HG03139 (cell line): ENCODE measurements at regions not wholly inside any gene's neighbourhood (a gene's known extent, or its start where the extent isn't known, plus 50 kb on each side); places are given as distances from the start of the nearest gene placed in this dataset.
"Not testable (repeated sequence)": the region's sequence is repeated elsewhere in the genome, so short reads cannot be mapped to it uniquely, and the experiment has no call there.

Experiments used
- ATAC-seq: cut with Tn5 transposase; IDR thresholded peaks from one replicate; pipeline ENCODE4 v1.9.1; 2021; ENCODE audit not compliant: unreplicated experiment

DNA sequence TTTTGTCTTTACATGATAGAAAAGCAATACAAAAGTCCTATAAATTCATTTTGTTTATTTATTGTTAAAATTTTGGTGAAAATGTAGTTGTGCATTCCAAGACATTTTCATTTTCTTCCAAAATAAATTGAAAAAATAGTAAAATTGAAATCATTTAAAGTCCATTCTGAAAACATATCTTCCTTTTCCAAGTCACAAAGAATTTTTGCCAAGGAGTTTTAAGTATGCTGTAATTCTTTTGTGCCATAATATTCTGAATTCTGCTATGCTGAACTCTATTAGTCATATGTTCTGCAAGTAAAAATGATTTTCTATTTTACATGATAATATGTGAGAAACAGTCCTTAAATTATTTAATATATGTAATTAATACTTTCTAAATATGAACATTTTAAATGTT, 879.6 kb upstream of the SLC10A2 start:
- ATAC-seq, result no peak

DNA sequence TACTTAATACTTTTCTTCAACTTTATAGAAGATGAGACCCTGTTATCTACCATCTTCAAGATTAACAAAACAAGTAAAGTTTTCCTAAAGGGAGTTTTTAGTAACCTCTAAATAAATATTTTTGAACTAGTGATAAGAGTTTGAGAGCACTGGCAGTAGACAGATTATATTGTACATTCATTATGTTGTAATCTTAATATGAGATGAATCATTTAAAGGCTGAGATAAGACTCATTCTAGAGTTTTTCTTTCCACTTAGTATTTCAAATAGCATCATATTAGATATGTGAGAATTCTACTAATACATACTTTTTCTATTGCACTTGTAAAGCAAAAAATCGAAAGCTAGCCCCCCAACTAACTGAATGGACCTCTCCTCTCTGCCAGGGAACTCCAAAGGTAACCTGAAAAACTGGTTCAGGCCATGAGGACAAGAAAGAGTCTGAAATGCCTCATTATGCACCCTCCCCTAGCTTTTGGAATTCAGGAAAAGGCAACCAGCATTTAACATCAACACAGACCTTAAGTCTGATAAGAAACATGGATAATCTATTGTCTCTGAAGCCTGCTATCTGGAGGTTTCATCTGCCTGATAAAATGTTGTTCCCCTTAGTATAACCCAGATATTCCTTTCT, 875.4 kb upstream of the SLC10A2 start:
- ATAC-seq, result no peak

DNA sequence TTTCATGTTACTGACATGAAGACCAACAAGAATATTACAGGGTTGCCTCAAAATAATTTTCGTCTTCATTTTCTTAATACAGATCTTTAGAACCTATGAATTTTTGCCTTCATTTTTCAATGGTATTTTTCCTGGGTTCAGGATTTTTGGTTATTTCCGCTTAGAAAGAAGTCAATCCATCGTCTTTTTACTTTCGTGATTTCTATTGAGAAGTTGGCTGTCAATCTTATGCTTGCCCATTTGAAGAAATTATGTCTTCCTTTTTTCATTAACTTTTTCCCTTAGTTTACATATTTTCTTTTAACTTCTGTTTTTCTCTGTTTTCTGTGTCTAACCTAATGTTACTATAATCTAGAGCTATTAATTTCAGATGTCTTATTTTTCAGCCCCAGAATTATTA, 868.9 kb upstream of the SLC10A2 start:
- ATAC-seq, result no peak

DNA sequence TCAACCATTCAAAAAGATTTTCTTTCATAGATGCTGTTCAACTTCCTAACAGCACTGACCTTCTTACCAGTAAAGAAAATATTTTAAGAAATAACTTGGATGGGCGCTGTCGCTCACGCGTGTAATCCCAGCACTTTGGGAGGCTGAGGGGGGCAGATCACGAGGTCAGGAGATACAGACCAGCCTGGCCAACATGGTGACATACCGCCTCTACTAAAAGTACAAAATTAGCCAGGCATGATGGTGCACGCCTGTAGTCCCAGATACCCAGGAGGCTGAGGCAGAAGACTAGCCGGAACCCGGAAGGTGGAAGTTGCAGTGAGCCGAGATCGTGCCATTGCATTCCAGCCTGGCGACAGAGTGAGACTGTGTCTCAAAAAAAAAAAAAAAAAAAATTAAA, 865.7 kb upstream of the SLC10A2 start:
- ATAC-seq, result no peak

DNA sequence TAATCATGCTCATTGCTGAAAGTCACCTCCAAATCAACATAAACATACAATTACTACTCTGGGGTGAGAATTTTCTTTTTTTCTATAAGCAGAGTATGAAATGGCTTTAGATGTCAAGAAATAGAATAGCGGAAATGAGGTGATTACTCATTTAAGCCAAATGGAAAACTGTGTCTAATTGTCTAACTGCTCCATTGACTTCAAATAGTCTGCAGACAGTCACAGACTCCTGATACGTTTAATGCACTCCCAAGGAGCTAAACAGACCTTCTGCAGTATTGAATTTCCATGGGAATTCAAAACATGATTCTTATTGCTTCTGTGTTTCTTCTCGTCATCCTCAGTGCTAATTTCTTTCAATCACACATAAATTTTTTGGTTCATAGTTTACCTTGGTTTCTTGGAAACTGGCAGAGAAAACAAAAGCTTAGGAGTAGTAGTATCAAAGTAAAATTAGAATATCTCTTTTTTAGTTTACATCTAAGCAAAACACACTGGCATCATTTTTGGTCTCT, 865.2 kb upstream of the SLC10A2 start:
- ATAC-seq, result no peak

DNA sequence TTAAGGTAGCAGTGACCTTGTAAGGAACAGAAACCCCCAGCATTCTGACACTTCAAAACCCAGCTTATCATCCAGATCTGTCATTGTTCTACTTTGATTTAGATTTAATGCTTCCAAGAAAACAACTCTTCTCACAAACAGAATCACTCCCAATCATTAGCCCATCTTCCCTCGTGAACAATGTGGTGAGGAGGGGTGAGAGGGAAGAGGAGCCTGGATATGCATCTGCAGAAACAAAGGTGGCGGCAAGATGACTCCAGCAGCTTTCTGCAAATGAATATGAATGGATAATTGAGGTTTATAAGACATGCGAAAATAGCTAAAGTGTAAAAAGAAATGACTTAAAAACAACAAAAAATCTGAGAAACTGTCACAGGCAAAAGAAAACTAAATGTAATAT, 859.9 kb upstream of the SLC10A2 start:
- no peak for ATAC-seq

DNA sequence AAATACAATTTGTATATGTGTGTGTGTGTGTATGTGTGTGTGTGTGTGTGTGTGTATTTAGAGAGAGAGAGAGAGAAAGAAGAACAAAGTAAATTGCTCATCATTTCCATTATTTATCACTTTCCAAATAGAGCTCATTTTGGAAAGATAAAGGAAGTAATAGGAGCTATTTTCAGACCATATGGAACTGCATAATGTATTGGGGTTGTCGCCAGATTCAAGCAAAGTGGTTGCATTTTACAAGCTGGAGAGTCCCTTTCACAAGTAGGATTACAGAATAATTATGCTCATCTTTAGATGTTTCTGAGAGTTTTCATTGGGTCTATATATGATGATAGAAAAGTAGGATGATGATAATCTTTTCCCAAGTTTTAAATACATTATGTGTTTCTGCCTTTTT, 842.7 kb upstream of the SLC10A2 start:
- ATAC-seq, result no peak

DNA sequence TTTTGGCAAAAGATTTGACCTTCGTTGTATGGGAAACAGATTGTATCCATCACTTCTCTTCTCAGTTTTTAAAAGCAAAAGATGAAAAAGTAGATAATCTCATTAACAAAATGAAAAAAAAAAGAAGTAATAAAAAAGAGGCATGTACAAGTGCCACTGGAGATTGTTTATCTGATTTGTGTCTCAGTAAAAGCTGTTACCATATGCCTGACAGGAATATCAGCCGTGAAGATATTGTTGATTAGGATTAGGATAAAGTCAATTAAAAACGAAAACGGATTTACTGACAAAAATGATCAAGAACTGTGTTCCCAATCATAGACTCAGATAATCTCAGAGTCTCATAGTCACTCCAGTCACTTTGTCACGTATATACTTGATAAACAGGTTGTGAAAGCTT, 842.1 kb upstream of the SLC10A2 start:
- ATAC-seq, result no peak

DNA sequence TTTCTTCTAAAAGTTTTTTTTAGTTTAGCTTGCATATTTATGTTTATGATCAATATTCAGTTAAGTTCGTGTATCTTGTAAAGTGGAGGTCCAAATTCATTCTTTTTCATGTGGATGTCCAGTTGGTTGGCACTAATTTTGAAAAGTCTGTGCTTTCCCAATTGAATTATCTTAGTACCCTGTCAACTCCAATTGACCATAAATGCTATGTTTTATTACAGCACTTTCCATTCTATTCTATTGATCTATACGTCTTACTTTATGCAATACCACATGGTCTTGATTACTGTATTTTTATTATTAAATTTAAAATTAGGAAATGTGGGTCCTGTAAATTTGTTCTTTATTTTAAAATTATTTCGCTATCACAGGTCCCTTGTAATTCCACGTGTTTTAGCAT, 837.6 kb upstream of the SLC10A2 start:
- no peak for ATAC-seq

DNA sequence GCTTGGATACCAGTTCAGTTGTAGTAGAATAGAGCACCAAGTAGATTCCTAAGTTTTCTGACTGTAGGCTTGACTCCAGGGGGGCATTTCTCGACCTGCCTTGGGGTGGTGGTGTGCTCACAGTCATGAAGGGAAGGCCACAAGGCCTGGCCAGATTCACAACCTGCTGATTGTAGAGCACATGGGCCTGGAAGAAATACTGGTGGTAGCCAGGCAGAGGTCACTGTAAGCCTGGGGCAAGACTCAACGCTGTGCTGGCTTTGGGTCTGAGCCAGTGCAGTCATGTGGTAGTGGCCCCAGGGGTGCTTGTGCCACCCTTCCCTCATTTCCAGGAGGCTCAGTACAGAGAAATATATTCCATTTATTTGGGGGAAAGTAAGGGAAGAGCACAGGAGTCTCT, 832.3 kb upstream of the SLC10A2 start:
- no peak for ATAC-seq

DNA sequence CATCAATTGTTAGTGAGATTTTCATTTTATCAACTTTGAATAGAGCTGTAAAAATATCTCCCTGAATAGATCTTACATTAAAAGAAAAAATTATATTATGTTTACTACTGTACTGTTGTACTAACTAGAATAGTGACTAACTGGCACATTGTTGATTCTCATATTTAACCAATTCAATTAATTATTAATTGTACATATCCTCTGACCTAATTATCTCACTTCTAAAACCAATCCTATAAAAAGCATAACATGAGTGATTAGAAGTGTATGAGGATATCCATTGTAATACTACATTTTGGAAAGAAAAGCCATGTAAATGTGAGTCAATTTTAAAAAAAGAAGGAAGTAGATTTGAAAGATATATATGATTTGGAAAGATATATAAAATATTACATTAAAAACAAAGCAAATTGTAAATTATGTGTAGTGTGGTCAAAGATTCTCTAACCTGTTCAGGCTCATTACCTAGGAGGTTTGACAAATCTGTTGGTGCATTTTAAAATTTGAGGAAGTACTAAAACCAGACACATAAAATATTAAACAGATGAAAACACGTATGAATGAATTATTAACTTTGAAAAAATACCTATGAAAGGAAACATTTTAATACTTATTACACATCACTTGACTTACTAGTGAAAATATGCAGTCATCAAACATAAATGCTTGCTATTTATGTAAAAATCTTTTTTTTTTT, 829.8 kb upstream of the SLC10A2 start:
- no peak for ATAC-seq

DNA sequence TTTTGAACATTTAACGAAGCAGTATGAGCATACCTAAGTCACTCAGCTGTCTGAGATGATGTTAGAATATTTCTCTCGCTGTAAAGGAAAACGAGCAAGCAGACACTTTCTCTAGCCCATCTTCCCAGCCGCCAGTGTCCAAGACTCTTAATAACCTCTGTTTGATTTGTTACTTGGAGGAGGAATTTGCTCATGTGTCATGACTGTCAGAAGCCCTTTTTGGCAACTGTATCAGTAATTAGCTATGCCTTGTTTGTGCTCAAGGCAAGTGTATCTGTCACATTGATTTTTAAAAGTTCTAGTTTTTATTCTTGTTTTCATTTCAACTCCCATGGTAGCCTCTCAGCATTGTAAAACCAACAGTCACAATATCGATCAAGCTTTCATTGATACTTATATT, 828.4 kb upstream of the SLC10A2 start:
- ATAC-seq, result no peak

DNA sequence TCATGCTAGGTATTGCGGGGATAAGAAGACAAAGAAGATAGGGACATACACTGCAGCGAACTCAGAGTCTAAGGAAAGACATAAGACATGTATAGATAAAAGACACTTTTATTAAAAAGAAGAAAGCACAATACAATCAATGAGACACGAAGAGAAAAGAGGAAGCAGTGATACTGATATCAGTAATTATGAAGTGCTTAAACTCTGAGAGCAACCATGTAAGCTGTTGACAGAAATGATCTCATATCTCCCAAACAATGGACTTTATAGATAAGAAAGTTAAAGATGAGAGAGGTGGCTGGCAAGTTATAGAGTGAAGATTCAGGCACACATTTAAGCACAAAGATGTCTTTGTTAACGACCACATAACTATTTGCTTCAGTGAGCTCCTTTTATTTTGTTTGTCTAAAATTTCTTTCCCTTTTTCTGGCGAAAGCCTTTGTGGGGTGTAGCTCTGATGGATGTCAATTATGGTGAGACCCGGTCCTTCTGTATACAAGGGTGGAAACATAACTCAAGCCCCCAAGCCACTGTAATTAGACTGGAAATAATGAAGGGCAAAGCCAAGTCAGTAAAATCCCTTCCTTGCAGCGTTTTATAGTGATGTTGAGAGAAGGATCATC, 818.0 kb upstream of the SLC10A2 start:
- no peak for ATAC-seq

DNA sequence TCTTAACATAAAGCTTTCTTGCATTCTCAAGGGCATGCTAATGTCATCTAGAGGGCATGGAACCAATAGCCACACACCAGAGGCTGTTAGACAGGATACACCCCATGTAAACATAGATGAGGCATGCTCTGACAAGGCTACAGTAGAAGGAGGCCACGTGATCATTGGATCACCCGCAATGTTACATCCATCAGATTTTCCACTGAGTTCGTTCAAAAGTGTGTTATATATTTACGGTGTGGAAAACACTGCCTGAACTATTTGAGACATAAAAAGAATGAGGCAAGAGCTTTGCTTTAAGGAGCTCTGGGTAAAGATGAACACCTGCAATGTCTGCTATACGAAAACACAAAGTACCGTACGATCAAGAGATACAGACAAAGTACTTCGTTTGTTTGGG, 817.5 kb upstream of the SLC10A2 start:
- ATAC-seq, result no peak

DNA sequence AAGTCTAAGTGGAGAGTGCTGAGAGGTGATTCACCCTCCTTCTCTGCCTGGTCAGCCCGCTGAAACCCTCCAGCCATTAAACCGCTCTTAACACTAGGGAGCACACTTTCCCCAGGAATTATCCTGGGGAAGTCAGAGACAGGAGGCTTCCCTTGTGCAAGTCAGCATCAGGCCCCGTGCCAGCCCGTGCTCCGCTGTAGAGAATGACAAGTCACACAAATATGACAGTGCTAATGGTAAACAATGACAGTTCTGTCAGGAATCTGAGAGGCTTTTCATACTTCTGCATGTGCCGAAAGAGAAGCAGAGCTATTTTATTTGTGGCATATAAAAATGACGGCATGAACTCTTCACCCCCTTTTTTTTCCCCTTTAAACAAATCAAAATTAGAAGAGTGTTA, 816.9 kb upstream of the SLC10A2 start:
- ATAC-seq, result no peak

DNA sequence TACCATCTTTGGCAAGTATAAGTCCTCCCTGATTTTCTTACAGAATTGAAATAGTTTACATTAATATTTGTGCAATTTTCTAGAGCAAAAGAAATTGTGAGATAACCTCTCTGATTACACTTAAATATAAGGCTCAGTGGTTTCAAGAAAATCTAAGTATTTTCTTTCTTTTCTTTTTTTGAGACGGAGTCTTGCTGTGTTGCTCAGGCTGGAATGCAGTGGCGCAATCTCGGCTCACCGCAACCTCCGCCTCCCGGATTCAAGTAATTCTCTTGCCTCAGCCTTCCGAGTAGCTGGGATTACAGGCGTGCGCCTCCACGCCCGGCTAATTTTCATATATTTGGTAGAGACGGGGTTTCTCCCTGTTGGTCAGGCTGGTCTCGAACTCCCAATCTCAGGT, 813.9 kb upstream of the SLC10A2 start:
- ATAC-seq, result not testable (repeated sequence)

DNA sequence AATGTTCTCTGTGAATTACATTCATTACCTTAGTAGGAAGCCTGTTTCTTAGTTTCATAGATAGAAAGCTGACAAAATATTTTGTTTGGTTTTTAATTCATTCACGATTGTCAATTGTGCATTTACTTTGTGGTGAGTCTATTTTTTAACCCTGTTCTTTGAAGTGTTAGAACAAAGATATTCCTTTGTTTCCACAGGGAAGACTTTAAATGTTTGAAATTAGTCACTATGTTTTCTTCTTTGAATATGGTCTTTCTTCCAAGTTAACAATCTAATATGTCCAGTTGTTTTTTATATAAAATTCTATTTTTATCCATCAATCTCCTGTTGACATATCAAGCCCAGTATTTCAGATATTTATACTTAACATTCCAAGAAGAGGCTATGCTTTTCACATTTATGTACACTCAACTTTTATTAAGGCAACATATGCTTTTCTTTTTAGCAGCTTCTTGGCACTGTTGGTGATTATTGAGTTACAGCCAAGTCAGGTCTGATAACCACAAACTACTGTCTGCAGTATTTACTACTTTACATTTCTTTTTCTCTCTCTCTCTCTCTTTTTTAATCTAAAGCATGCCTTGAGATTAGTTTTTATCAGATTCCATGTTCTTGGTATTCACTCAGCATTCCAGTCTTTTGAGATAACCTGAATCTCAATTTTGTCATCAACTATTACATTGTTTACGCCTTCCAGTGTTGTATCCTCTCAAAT, 812.8 kb upstream of the SLC10A2 start:
- ATAC-seq, result no peak

DNA sequence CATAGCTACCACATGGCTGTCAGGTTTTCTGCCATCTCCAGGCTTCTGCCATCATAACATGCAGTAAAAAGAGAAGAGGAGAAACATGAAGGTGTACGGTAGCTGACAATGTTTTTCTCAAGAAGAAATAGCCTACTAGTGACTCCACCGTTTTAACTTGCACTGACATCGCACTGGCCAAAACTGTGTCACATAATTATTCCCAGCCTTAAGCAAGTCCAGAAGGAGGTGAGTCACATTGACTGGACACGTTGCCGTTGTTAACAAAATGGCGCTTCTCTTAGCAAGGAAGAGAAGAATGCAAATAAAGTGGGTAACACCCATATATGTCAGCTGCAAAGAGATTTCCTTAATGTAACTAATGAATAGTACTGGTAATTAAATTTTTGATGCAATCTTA, 810.4 kb upstream of the SLC10A2 start:
- ATAC-seq, result no peak

DNA sequence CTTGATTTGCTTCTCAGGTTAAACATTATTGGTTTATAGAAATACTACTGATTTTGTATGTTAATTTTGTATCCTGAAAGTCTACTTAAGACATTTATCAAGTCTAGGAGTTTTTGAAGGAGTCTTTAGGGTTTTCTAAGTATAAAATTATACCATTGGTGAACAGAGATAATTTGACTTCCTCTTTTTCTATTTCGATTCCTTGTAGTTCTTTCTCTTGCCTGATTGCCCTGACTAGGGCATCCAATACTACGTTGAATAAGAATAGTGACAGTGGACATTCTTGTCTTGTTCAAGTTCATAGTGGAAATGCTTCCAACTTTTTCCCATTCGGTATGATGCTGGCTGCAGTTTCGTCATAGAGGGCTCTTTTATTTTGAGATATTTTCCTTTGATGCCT, 807.5 kb upstream of the SLC10A2 start:
- ATAC-seq, result no peak

DNA sequence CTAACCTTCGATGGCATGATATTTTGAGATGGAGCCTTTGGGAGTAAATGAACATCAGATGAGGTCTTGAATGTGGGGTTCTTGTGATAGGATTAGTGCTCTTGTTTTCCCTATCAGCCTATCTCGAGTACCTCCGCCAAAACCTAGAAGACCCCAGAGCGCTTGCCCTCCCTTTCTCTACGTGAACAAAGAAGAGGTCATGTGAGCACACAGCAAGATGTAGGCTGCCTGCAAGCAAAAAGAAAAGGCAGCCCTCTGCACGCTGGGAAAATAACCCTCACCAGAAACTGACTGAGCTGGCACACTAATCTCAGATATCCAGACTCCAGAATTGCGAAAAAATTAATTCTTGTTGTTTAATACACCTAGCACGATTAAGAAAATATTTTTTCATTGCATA, 799.8 kb upstream of the SLC10A2 start:
- no peak for ATAC-seq

DNA sequence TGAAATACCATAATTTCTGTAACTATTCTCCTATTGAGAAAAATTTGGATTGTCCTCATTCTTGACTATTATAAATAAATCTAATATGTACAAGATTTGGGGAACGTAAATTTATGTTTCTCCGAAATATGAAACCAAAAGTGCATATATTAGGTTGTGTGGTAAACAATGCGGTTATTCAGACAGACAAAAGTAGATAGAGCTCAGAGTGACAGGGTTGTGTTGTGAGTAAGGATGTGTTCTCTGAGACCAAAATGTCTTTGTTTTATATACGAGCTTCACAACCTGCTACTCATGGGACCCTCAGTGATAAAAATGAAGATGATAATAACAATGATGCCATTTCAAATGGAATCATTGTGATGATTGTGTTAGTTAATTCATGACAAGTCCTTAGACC, 796.3 kb upstream of the SLC10A2 start:
- ATAC-seq, result no peak

DNA sequence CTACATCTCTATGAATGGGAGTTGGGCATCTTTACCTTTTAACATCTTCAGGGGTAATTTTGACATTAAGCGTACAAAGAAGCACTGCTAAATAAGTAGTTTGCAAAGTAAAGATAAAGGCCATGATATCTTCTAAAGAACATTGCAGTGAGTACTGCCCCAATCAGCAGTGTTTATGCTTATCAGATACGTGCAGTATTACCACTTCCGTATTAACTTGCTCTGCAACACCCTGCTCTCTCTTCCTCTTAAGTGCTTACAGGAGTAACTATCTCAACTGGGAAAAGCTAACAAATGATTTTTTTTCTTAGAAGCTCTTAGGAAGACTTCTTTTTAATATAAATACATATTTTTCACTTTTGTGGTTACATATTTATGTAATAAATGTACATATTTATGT, 793.7 kb upstream of the SLC10A2 start:
- ATAC-seq, result no peak
